Tibial artery (tissue), 4 donors: ENCODE measurements at regions not wholly inside any gene's neighbourhood (a gene's known extent, or its start where the extent isn't known, plus 50 kb on each side); places are given as distances from the start of the nearest gene placed in this dataset.
"Not testable (repeated sequence)": the region's sequence is repeated elsewhere in the genome, so short reads cannot be mapped to it uniquely, and the experiment has no call there.

ENCODE experiments used
- DNase-seq, 2 donors: peaks; one replicate each; pipeline ENCODE4 v3.0.0-alpha.2; 2019
- H3K27ac ChIP-seq, 2 donors: fragments of 200-600 bp; sonication (generic) in 1 of 2; 1 replicate in 1 of 2; 2 replicates in 1 of 2; pipeline ENCODE4 v1.5.1; 2018 to 2019; ENCODE audit warnings: mild to moderate bottlenecking in 1 of 2
- H3K27me3 ChIP-seq, 2 donors: fragments of 200-600 bp; sonication (generic) in 1 of 2; one replicate each; pipeline versions ENCODE4 v1.5.1 to v1.6.0; 2016 to 2019
- H3K36me3 ChIP-seq, 3 donors: fragments of 200-600 bp; sonication (generic) in 2 of 3; one replicate each; pipeline ENCODE4 v1.5.1; 2016 to 2019; ENCODE audit warnings: mild to moderate bottlenecking in 2 of 3
- H3K4me1 ChIP-seq, 4 donors: fragments of 200-600 bp; sonication (generic) in 2 of 4; 1 replicate in 3 of 4; 2 replicates in 1 of 4; pipeline ENCODE4 v1.5.1; 2016 to 2019
- H3K4me3 ChIP-seq, 2 donors: fragments of 200-600 bp; sonication (generic) in 1 of 2; 1 replicate in 1 of 2; 2 replicates in 1 of 2; pipeline ENCODE4 v1.5.1; 2018 to 2019; ENCODE audit warnings: mild to moderate bottlenecking in 2 of 2
- H3K9me3 ChIP-seq, 3 donors: fragments of 200-600 bp; sonication (generic) in 1 of 3; one replicate each; pipeline ENCODE4 v1.5.1; 2016 to 2019
- intact Hi-C: fragments of 100-400 bp; cut with DNase I; formaldehyde crosslinking; loops from one replicate; pipeline ENCODE4 v1.15.0; 2023; ENCODE audit warnings: low total_unique reads
- TF ChIP-seq, protein P1 (sequence below), 2 experiments: fragments of 200-600 bp in 1 of 2; fragments of 450-650 bp in 1 of 2; IDR thresholded peaks; one replicate each; pipeline ENCODE4 v1.5.1; 2017 to 2019; ENCODE audit warnings: antibody characterized with exemption in 2 of 2, mild to moderate bottlenecking in 1 of 2, moderate library complexity in 1 of 2

DNA sequence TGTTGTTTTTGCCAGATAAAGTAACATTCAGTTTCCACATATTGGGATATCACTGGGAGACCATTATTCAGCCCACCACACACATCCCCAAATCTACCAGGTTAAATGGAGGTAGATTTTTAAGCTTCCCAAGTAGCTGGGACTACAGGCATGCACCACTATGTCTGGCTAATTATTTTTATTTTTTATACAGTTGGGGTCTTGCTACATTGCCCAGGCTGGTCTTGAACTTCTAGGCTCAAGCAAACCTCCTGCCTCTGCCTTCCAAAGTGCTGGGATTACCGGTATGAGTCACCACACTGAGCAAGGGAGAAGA lies 96.6 kb upstream of the CHD2 start:
- TF ChIP-seq, protein P1, sequence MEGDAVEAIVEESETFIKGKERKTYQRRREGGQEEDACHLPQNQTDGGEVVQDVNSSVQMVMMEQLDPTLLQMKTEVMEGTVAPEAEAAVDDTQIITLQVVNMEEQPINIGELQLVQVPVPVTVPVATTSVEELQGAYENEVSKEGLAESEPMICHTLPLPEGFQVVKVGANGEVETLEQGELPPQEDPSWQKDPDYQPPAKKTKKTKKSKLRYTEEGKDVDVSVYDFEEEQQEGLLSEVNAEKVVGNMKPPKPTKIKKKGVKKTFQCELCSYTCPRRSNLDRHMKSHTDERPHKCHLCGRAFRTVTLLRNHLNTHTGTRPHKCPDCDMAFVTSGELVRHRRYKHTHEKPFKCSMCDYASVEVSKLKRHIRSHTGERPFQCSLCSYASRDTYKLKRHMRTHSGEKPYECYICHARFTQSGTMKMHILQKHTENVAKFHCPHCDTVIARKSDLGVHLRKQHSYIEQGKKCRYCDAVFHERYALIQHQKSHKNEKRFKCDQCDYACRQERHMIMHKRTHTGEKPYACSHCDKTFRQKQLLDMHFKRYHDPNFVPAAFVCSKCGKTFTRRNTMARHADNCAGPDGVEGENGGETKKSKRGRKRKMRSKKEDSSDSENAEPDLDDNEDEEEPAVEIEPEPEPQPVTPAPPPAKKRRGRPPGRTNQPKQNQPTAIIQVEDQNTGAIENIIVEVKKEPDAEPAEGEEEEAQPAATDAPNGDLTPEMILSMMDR (IDR thresholded peaks at IDR 0.05) = no peak
- DNase-seq = no peak

DNA sequence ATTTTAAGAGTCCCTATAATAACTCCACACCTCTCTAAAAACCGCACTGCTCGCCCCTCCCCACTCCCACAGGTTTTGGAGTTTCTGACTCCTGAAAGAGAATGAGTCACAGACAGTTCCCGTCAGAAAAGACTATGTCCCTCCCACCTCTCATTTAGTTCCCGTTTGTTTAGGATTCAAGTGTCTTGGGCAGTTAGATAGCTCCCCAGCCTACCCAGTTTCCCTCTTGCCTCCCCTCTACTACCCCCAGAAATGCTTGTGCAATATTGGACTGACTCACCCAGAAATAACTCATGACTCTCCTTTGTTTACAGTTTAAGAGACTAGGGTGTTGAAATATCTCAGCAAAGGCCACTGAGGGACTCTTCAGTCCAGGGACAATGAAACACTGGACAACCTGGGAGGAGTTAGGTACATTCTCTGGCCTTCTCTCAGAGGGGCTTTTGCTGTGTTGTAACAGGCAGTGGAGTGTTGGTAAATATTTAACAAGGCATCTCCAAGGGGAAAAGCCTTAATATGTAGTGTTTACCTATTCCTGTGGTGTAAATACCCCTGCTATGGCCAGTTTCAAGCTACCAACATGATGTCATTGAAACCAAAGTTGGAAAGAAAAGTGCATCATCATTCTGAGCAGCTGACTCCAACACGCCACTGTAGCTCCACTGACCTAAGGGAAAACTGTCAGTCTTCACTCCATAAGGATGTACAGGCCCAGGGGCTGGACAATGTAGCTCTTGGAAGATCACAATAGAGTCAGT lies 96.1 kb upstream of the CHD2 start:
- H3K27me3 ChIP-seq = no peaks in the 10 kb centered on the region
- intact Hi-C loops = no loop called here
- H3K9me3 ChIP-seq = no peaks in the 10 kb centered on the region
- no peaks in the 10 kb centered on the region for H3K36me3 ChIP-seq
- H3K4me1 ChIP-seq = peaks cover 11 to 77% (median 53%) of the 10 kb centered on the region in 4 donors
- DNase-seq = peak; percentile 90 to 92
- peak overlapping the region; percentile 98 to 99 for H3K27ac ChIP-seq
- no peak overlapping the region for H3K4me3 ChIP-seq
- TF ChIP-seq, protein P1 (IDR thresholded peaks at IDR 0.05) = no peak

More for the DNA sequence above, 96.6 kb upstream of the CHD2 start:
- no peaks in the 10 kb centered on the region for H3K27me3 ChIP-seq
- no peak overlapping the region for H3K4me3 ChIP-seq
- no peaks in the 10 kb centered on the region for H3K9me3 ChIP-seq
- intact Hi-C loops = no loop called here
- H3K4me1 ChIP-seq = peaks cover 11 to 74% (median 50%) of the 10 kb centered on the region in 4 donors
- no peaks in the 10 kb centered on the region for H3K36me3 ChIP-seq
- H3K27ac ChIP-seq = peak overlapping the region; percentile 98 to 99

DNA sequence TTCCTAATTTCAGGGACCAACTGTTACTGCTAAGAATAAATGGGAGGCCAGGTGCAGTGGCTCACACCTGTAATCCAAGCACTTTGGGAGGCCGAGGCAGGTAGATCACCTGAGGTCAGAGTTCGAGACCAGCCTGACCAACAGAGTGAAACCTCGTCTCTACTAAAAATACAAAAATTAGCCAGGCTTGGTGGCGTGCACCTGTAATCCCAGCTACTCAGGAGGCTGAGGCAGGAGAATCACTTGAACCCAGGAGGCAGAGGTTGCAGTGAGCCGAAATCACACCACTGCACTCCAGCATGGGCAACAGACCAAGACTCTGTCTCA lies 95.6 kb upstream of the CHD2 start:
- H3K4me3 ChIP-seq, H3K9me3 ChIP-seq, H3K36me3 ChIP-seq, DNase-seq, intact Hi-C loops, H3K27me3 ChIP-seq: not testable (repeated sequence)
- Histone ChIP-seq H3K4me1 (peaks cover 11 to 80% (median 53%) of the 10 kb centered on the region in 4 donors), H3K27ac (peak overlapping the region; percentile 98 to 99)

- Histone ChIP-seq H3K27ac (peak overlapping the region; percentile 98 to 99), H3K4me1 (peaks cover 11 to 86% (median 54%) of the 10 kb centered on the region in 4 donors), H3K36me3 (no peaks in the 10 kb centered on the region), H3K4me3 (no peak overlapping the region), H3K27me3 (no peaks in the 10 kb centered on the region), H3K9me3 (no peaks in the 10 kb centered on the region)
- TF ChIP-seq, protein P1 (IDR thresholded peaks at IDR 0.05) = no peak
- intact Hi-C loops = no loop called here
- DNase-seq = no peak
Observed at GRCh38 chr15:92805080-92805690, 94.9 kb upstream of the CHD2 start.

DNA sequence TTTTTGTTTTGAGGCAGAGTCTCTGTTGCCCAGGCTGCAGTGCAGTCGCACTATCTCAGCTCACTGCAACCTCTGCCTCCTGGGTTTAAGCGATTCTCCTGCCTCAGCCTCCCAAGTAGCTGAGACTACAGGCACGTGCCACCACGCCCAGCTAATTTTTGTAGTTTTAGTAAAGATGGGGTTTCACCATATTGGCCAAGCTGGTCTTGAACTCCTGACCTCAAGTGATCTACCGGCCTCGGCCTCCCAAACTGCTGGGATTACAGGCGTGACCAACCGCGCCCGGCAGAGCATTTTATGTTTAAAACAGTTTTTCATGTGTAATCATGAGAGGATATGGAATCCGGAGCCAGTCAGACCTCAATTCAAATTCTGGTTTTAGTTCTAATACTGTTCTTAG lies 94.0 kb upstream of the CHD2 start:
- H3K27me3 ChIP-seq, intact Hi-C loops, H3K36me3 ChIP-seq, H3K4me3 ChIP-seq, DNase-seq, H3K9me3 ChIP-seq: not testable (repeated sequence)
- Histone ChIP-seq H3K27ac (peak overlapping the region; percentile 98 to 99), H3K4me1 (peaks cover 11 to 89% (median 57%) of the 10 kb centered on the region in 4 donors)

DNA sequence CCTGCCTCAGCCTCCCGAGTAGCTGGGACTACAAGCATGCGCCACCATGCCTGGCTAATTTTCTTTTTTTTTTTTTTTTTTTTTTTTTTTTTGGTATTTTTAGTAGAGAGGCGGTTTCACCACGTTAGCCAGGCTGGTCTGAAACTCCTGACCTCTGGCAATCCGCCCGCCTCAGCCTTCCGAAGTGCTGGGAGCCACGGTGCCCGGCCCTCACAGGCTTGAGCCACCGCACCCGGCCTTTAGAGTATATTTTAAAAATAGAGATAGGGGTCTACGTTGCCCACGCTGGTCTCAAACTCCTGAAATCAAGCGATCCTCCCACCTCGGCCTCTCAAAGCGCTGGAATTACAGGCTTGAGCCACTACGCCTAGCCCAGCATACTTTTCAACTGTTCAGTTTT lies 93.4 kb upstream of the CHD2 start:
- peak; percentile 39 to 83 for DNase-seq
- Histone ChIP-seq H3K27me3 (no peaks in the 10 kb centered on the region), H3K4me3 (no peak overlapping the region), H3K9me3 (no peaks in the 10 kb centered on the region), H3K36me3 (no peaks in the 10 kb centered on the region), H3K4me1 (peaks cover 8 to 89% (median 51%) of the 10 kb centered on the region in 4 donors), H3K27ac (peak overlapping the region; percentile 98 to 99)
- TF ChIP-seq, protein P1 (IDR thresholded peaks at IDR 0.05) = no peak
- intact Hi-C loops = no loop called here
